ENCODE measurements at regions not wholly inside any gene's neighbourhood (a gene's known extent, or its start where the extent isn't known, plus 50 kb on each side); places are given as distances from the start of the nearest gene placed in this dataset.

DNA sequence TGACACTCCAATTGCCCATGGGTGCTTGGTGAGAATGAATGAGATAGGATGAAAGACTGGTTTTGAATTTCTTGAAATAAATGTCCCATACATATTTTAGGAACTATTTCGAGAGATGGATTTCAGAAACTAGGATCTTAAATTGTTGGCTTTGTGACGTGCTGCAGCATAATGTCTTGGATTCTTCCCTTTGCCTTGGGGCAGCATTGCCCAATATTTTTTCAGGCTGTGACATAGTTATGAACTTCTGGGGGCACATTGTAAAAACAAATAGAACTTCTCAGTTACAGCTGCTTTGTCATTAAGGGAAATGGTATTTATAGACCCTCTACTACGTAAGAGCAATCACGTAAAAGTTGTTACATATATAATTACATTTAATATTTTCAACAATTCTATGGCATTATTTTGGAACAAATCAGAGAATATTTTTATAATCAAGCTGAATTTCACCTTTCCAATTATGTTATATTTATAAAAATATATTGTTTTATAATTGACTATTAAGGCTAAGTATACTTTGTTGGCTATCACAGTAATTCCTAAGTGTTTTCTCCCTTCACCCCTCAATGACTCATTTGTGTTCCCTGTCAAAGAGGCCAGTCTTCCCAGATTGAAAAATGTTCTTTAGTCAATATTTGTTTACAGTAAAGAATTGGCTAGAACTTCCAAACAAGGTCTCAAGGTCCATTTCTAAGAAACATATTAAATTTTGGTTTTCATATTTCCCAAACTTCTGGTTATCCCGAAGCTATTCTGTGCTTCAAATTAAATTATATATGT lies 1388.3 kb upstream of the ACO1 start:
- H4K5ac ChIP-seq (ENCODE audit: insufficient read length, low read depth, low read length): no peak overlapping the region
- no peaks in the 10 kb centered on the region for H4K20me1 ChIP-seq (replicated peaks in 1 of 2; ENCODE audit: control insufficient read depth in 1 of 2, insufficient read depth in 2 of 2, low read length in 2 of 2)
- no peaks in the 10 kb centered on the region for H3K36me3 ChIP-seq (ENCODE audit: control insufficient read depth in 2 of 4, insufficient read depth in 4 of 4, low read length in 3 of 4)
- DNase-seq (ENCODE audit: low read depth in 1 of 2, low spot score in 2 of 2) (no peak), FAIRE-seq (no peak)
- H3K56ac ChIP-seq (replicated peaks; ENCODE audit: insufficient read length, low read depth, low read length): no peak overlapping the region
- no peak overlapping the region for H3K14ac ChIP-seq (ENCODE audit: insufficient read length)
- no peak overlapping the region for H2BK20ac ChIP-seq (ENCODE audit: low read length)
- no peaks in the 10 kb centered on the region for H3K79me2 ChIP-seq (ENCODE audit: control insufficient read depth in 1 of 2, insufficient read depth in 2 of 2, low read length in 2 of 2)
- WGBS, 2 experiments (ENCODE audit: extremely low coverage in 1 of 2, insufficient coverage in 1 of 2, insufficient read length in 1 of 2, insufficient replicate concordance in 2 of 2, low coverage in 1 of 2, low lambda C conversion rate in 2 of 2, missing lambda C conversion rate in 1 of 2): 96% methylated on average over 5 of the region's 5 CpGs; no CpG with 5 or more reads in 1 of the 2 experiments
- no peak overlapping the region for H2BK120ac ChIP-seq (replicated peaks; ENCODE audit: low read depth, low read length)
- H4K8ac ChIP-seq (ENCODE audit: extremely low read depth, insufficient read depth, low read length): no peak overlapping the region
- H2BK5ac ChIP-seq (ENCODE audit: low read depth, low read length): no peak overlapping the region
- no peaks in the 10 kb centered on the region for H3K27me3 ChIP-seq (replicated peaks in 1 of 4; ENCODE audit: control insufficient read depth in 3 of 4, extremely low read depth in 1 of 4, insufficient read depth in 3 of 4, low read length in 3 of 4)
- H3K9ac ChIP-seq (replicated peaks in 1 of 4; ENCODE audit: extremely low read depth in 1 of 4, low read depth in 3 of 4, low read length in 3 of 4): no peak overlapping the region
- no peaks in the 10 kb centered on the region for H3K9me3 ChIP-seq (ENCODE audit: insufficient read depth in 2 of 2, low read depth in 1 of 2, low read length in 1 of 2)
- H2AK5ac ChIP-seq (ENCODE audit: low read depth, low read length): no peak overlapping the region
- ChIA-PET CTCF (ENCODE audit: partially characterized antibody) (interaction anchor here (1.3 kb wide), 1 partner anchor 9 kb away, joined by 3 read pairs; no protein-coding TSS in a partner anchor), POLR2A (ENCODE audit: partially characterized antibody) (no interaction called here)
- H3K23me2 ChIP-seq (ENCODE audit: low read depth, low read length): no peaks in the 10 kb centered on the region
- no peak overlapping the region for H2AFZ ChIP-seq (ENCODE audit: low read length)
- no peak overlapping the region for H3K27ac ChIP-seq (ENCODE audit: low read depth, low read length)
- H3K4me3 ChIP-seq (ENCODE audit: extremely low read depth in 1 of 4, insufficient read depth in 2 of 4, low read depth in 3 of 4, low read length in 4 of 4): no peak overlapping the region
- no peak overlapping the region for H3K18ac ChIP-seq (ENCODE audit: extremely low read depth, low read length)
- no peak overlapping the region for H3K4me2 ChIP-seq (ENCODE audit: insufficient read depth in 1 of 2, low read depth in 2 of 2, low read length in 2 of 2)
- no peak overlapping the region for H3K4ac ChIP-seq (replicated peaks; ENCODE audit: insufficient read length, low read depth, low read length)
- no peak overlapping the region for H4K91ac ChIP-seq (replicated peaks; ENCODE audit: insufficient read length, low read length)
- H3K4me1 ChIP-seq (replicated peaks in 1 of 4; ENCODE audit: control insufficient read depth in 3 of 4, insufficient read depth in 4 of 4, low read length in 3 of 4): no peaks in the 10 kb centered on the region
- no peak overlapping the region for H2BK15ac ChIP-seq (ENCODE audit: low read length)
- H2BK12ac ChIP-seq (ENCODE audit: low read depth, low read length): no peak overlapping the region
- no peaks in the 10 kb centered on the region for H3K79me1 ChIP-seq (ENCODE audit: low read depth, low read length)
- no peak overlapping the region for H3K23ac ChIP-seq (ENCODE audit: insufficient read length)
- no peak for TF ChIP-seq POU5F1 (IDR thresholded peaks at IDR 0.05; ENCODE audit: low read depth, low read length)
- no peak for TF ChIP-seq SIX5 (IDR thresholded peaks at IDR 0.05; ENCODE audit: low read depth, low read length)
- TF ChIP-seq EGR1 (IDR thresholded peaks at IDR 0.05; ENCODE audit: borderline replicate concordance, low read depth, low read length): no peak
- TF ChIP-seq GTF2F1 (IDR thresholded peaks at IDR 0.05; ENCODE audit: borderline replicate concordance, low read depth, low read length): no peak
- no peak for TF ChIP-seq RAD21 (IDR thresholded peaks at IDR 0.05 in 1 of 2, conservative IDR thresholded peaks at IDR 0.05 in 1 of 2; ENCODE audit: low read depth in 2 of 2, low read length in 2 of 2)
- no peak for TF ChIP-seq SUZ12 (IDR thresholded peaks at IDR 0.05; ENCODE audit: low read length)
